HEK293 (cell line): ENCODE measurements at regions not wholly inside any gene's neighbourhood (a gene's known extent, or its start where the extent isn't known, plus 50 kb on each side); places are given as distances from the start of the nearest gene placed in this dataset.

Experiments used
- CTCF ChIA-PET: fragments of 350-600 bp; formaldehyde crosslinking; extraction: SDS; loops from one replicate; lab custom pipeline; 2021; ENCODE audit warnings: antibody characterized with exemption; lab: Yijun Ruan, JAX
- POLR2A ChIA-PET: fragments of 300-600 bp; formaldehyde crosslinking; extraction: SDS; loops from one replicate; lab custom pipeline; 2020; ENCODE audit warnings: antibody characterized with exemption, inconsistent platforms; lab: Yijun Ruan, JAX
- H3K27ac ChIP-seq: fragments of 200-500 bp; sonication (Bioruptor generic); 2 replicates; pipeline ENCODE4 v1.5.1; 2014; ENCODE audit warnings: low read depth, low read length, control low read depth, inconsistent platforms; ENCODE audit errors: extremely low read depth
- H3K36me3 ChIP-seq, 2 experiments: fragments of 200-500 bp in 1 of 2; sonication (Bioruptor generic) in 1 of 2; 1 replicate in 1 of 2; 2 replicates in 1 of 2; pipeline ENCODE4 v1.5.1; 2014 to 2017; ENCODE audit warnings: inconsistent platforms in 2 of 2, low read length in 2 of 2; ENCODE audit not compliant: control insufficient read depth in 2 of 2, insufficient read depth in 1 of 2
- H3K4me1 ChIP-seq: fragments of 200-500 bp; sonication (Bioruptor generic); 2 replicates; pipeline ENCODE4 v1.5.1; 2014; ENCODE audit warnings: mild to moderate bottlenecking, low read length, inconsistent platforms; ENCODE audit not compliant: control insufficient read depth, insufficient read depth
- H3K4me3 ChIP-seq: 2 replicates; pipeline ENCODE4 v1.5.1; 2011; ENCODE audit warnings: low read depth, mild to moderate bottlenecking, control low read depth, low read length, moderate library complexity
- H3K9me3 ChIP-seq: fragments of 200-500 bp; sonication (Bioruptor generic); 2 replicates; pipeline ENCODE4 v1.5.1; 2014; ENCODE audit warnings: low read depth, low read length, inconsistent platforms; ENCODE audit not compliant: control insufficient read depth, insufficient read depth
- GFI1B ChIP-seq: fragments of 450-650 bp; formaldehyde crosslinking; IDR thresholded peaks from 2 replicates; pipeline ENCODE4 v1.5.1; 2016; ENCODE audit warnings: missing biosample characterization, missing genetic modification characterization
- KLF16 ChIP-seq: fragments of 450-650 bp; formaldehyde crosslinking; IDR thresholded peaks from 2 replicates; pipeline ENCODE4 v1.5.1; 2017; ENCODE audit warnings: missing biosample characterization, missing genetic modification characterization
- SCRT2 ChIP-seq: fragments of 450-650 bp; formaldehyde crosslinking; IDR thresholded peaks from 2 replicates; pipeline ENCODE4 v1.5.1; 2016; ENCODE audit warnings: missing biosample characterization, missing genetic modification characterization
- SETDB1 ChIP-seq: IDR thresholded peaks from one replicate; pipeline ENCODE4 v1.6.1; 2017; ENCODE audit warnings: mild to moderate bottlenecking, low read length, moderate library complexity, mixed read lengths; ENCODE audit not compliant: insufficient read length
- TRIM28 ChIP-seq: IDR thresholded peaks from 2 replicates; pipeline ENCODE4 v1.6.1; 2011; ENCODE audit warnings: low read length, control low read depth, borderline replicate concordance
- ZBTB17 ChIP-seq: fragments of 450-650 bp; formaldehyde crosslinking; IDR thresholded peaks from 2 replicates; pipeline ENCODE4 v1.5.1; 2016; ENCODE audit warnings: missing biosample characterization, missing genetic modification characterization
- ZFP37 ChIP-seq: fragments of 450-650 bp; formaldehyde crosslinking; IDR thresholded peaks from 2 replicates; pipeline ENCODE4 v1.5.1; 2016; ENCODE audit warnings: missing biosample characterization, missing genetic modification characterization
- ZNF133 ChIP-seq: fragments of 450-650 bp; formaldehyde crosslinking; IDR thresholded peaks from 2 replicates; pipeline ENCODE4 v1.5.1; 2016; ENCODE audit warnings: missing biosample characterization, missing genetic modification characterization
- ZNF16 ChIP-seq: fragments of 450-650 bp; formaldehyde crosslinking; IDR thresholded peaks from 2 replicates; pipeline ENCODE4 v1.5.1; 2016; ENCODE audit warnings: low read depth, missing biosample characterization, missing genetic modification characterization
- ZNF174 ChIP-seq: fragments of 450-650 bp; formaldehyde crosslinking; IDR thresholded peaks from 2 replicates; pipeline ENCODE4 v1.5.0; 2017; ENCODE audit warnings: missing biosample characterization, mild to moderate bottlenecking, missing genetic modification characterization
- ZNF19 ChIP-seq: fragments of 450-650 bp; formaldehyde crosslinking; IDR thresholded peaks from 2 replicates; pipeline ENCODE4; 2016; ENCODE audit warnings: missing biosample characterization, missing genetic modification characterization, low read depth
- ZNF23 ChIP-seq: fragments of 450-650 bp; formaldehyde crosslinking; IDR thresholded peaks from 2 replicates; pipeline ENCODE4 v1.5.1; 2016; ENCODE audit warnings: missing biosample characterization, missing genetic modification characterization, borderline replicate concordance
- ZNF324 ChIP-seq: fragments of 450-650 bp; formaldehyde crosslinking; IDR thresholded peaks from 2 replicates; pipeline ENCODE4 v1.5.1; 2016; ENCODE audit warnings: missing biosample characterization, missing genetic modification characterization
- ZNF366 ChIP-seq: fragments of 450-650 bp; formaldehyde crosslinking; conservative IDR thresholded peaks from 2 replicates; pipeline ENCODE4 v1.5.1; 2016; ENCODE audit warnings: missing biosample characterization, missing genetic modification characterization
- ZNF404 ChIP-seq: fragments of 450-650 bp; formaldehyde crosslinking; IDR thresholded peaks from 2 replicates; pipeline ENCODE4 v1.5.1; 2017; ENCODE audit warnings: missing biosample characterization, missing genetic modification characterization
- ZNF48 ChIP-seq: fragments of 450-650 bp; formaldehyde crosslinking; IDR thresholded peaks from 2 replicates; pipeline ENCODE4 v1.5.1; 2016; ENCODE audit warnings: missing biosample characterization, missing genetic modification characterization
- ZNF549 ChIP-seq: fragments of 450-650 bp; IDR thresholded peaks from 2 replicates; pipeline ENCODE4 v1.5.1; 2018; ENCODE audit warnings: missing biosample characterization, missing genetic modification characterization, mild to moderate bottlenecking, inconsistent platforms, moderate library complexity
- ZNF623 ChIP-seq: fragments of 450-650 bp; formaldehyde crosslinking; IDR thresholded peaks from 2 replicates; pipeline ENCODE4 v1.5.1; 2016; ENCODE audit warnings: missing biosample characterization, missing genetic modification characterization
- ZNF701 ChIP-seq: fragments of 450-650 bp; formaldehyde crosslinking; IDR thresholded peaks from 2 replicates; pipeline ENCODE4 v1.5.1; 2016; ENCODE audit warnings: missing biosample characterization, missing genetic modification characterization
- ZNF747 ChIP-seq: fragments of 450-650 bp; formaldehyde crosslinking; IDR thresholded peaks from 2 replicates; pipeline ENCODE4 v1.5.1; 2016; ENCODE audit warnings: missing biosample characterization, missing genetic modification characterization
- ZNF837 ChIP-seq: fragments of 450-650 bp; formaldehyde crosslinking; IDR thresholded peaks from 2 replicates; pipeline ENCODE4 v1.5.1; 2016; ENCODE audit warnings: missing biosample characterization, missing genetic modification characterization
- ZXDB ChIP-seq: fragments of 450-650 bp; formaldehyde crosslinking; IDR thresholded peaks from 2 replicates; pipeline ENCODE4 v1.5.1; 2016; ENCODE audit warnings: missing biosample characterization, missing genetic modification characterization
- TF ChIP-seq, protein P1 (sequence below): fragments of 450-650 bp; formaldehyde crosslinking; conservative IDR thresholded peaks from 2 replicates; pipeline ENCODE4 v1.5.1; 2016; ENCODE audit warnings: low read depth, missing biosample characterization, missing genetic modification characterization
- TF ChIP-seq, protein P2 (sequence below): fragments of 450-650 bp; formaldehyde crosslinking; IDR thresholded peaks from 2 replicates; pipeline ENCODE4 v1.5.1; 2016; ENCODE audit warnings: missing biosample characterization, missing genetic modification characterization
- TF ChIP-seq, protein P3 (sequence below): fragments of 450-650 bp; formaldehyde crosslinking; IDR thresholded peaks from 2 replicates; pipeline ENCODE4 v1.5.1; 2016; ENCODE audit warnings: missing biosample characterization, missing genetic modification characterization
- TF ChIP-seq, protein P4 (sequence below): fragments of 450-650 bp; formaldehyde crosslinking; IDR thresholded peaks from 2 replicates; pipeline ENCODE4 v1.5.1; 2016; ENCODE audit warnings: missing biosample characterization, missing genetic modification characterization
- TF ChIP-seq, protein P5 (sequence below): fragments of 450-650 bp; formaldehyde crosslinking; IDR thresholded peaks from 2 replicates; pipeline ENCODE4 v1.5.1; 2017; ENCODE audit warnings: missing biosample characterization, missing genetic modification characterization

DNA sequence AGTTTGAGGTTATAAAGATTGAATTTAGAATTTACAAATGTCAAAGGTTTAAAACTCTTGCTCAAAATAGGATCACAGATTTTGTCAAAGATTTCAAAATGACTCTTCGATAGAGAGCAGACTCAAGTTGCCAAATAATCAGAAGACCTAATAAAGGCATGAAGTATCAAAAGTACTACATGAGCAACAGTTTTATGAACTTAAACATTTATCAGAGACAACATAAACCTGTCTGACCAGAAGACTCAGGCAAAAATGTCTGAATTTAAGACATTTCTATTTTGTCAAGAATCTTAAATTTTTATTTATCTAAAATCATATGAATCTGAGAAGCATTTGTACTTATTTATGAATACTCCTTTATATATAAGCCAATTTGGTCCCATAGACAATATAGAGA is 330.9 kb downstream of the PTPRU start:
- Histone ChIP-seq H3K27ac (no peak overlapping the region), H3K4me3 (no peak overlapping the region), H3K9me3 (no peaks in the 10 kb centered on the region), H3K36me3 (no peaks in the 10 kb centered on the region), H3K4me1 (no peaks in the 10 kb centered on the region)
- ChIA-PET POLR2A (no interaction called here), CTCF (interaction anchor here (1.3 kb wide), 1 partner anchor 10 kb away, joined by 3 read pairs; no protein-coding TSS in a partner anchor)
- TF ChIP-seq ZFP37 (tag by site-specific recombination): no peak
- TF ChIP-seq, protein P1, sequence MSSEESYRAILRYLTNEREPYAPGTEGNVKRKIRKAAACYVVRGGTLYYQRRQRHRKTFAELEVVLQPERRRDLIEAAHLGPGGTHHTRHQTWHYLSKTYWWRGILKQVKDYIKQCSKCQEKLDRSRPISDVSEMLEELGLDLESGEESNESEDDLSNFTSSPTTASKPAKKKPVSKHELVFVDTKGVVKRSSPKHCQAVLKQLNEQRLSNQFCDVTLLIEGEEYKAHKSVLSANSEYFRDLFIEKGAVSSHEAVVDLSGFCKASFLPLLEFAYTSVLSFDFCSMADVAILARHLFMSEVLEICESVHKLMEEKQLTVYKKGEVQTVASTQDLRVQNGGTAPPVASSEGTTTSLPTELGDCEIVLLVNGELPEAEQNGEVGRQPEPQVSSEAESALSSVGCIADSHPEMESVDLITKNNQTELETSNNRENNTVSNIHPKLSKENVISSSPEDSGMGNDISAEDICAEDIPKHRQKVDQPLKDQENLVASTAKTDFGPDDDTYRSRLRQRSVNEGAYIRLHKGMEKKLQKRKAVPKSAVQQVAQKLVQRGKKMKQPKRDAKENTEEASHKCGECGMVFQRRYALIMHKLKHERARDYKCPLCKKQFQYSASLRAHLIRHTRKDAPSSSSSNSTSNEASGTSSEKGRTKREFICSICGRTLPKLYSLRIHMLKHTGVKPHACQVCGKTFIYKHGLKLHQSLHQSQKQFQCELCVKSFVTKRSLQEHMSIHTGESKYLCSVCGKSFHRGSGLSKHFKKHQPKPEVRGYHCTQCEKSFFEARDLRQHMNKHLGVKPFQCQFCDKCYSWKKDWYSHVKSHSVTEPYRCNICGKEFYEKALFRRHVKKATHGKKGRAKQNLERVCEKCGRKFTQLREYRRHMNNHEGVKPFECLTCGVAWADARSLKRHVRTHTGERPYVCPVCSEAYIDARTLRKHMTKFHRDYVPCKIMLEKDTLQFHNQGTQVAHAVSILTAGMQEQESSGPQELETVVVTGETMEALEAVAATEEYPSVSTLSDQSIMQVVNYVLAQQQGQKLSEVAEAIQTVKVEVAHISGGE (tag by site-specific recombination): no peak
- TF ChIP-seq, protein P2, sequence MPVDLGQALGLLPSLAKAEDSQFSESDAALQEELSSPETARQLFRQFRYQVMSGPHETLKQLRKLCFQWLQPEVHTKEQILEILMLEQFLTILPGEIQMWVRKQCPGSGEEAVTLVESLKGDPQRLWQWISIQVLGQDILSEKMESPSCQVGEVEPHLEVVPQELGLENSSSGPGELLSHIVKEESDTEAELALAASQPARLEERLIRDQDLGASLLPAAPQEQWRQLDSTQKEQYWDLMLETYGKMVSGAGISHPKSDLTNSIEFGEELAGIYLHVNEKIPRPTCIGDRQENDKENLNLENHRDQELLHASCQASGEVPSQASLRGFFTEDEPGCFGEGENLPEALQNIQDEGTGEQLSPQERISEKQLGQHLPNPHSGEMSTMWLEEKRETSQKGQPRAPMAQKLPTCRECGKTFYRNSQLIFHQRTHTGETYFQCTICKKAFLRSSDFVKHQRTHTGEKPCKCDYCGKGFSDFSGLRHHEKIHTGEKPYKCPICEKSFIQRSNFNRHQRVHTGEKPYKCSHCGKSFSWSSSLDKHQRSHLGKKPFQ (tag by site-specific recombination): no peak
- no peak for TF ChIP-seq GFI1B
- TF ChIP-seq ZNF324 (tag by site-specific recombination): no peak
- TF ChIP-seq SETDB1: peak; percentile 99
- TF ChIP-seq TRIM28: peak; percentile 90
- TF ChIP-seq ZNF23 (tag by site-specific recombination): no peak
- no peak for TF ChIP-seq ZNF16 (tag by site-specific recombination)
- no peak for TF ChIP-seq KLF16 (tag by site-specific recombination)
- no peak for TF ChIP-seq ZNF747 (tag by site-specific recombination)
- TF ChIP-seq ZNF404 (tag by site-specific recombination): no peak
- TF ChIP-seq ZNF48: no peak
- no peak for TF ChIP-seq ZXDB
- TF ChIP-seq ZNF701: no peak
- TF ChIP-seq, protein P3, sequence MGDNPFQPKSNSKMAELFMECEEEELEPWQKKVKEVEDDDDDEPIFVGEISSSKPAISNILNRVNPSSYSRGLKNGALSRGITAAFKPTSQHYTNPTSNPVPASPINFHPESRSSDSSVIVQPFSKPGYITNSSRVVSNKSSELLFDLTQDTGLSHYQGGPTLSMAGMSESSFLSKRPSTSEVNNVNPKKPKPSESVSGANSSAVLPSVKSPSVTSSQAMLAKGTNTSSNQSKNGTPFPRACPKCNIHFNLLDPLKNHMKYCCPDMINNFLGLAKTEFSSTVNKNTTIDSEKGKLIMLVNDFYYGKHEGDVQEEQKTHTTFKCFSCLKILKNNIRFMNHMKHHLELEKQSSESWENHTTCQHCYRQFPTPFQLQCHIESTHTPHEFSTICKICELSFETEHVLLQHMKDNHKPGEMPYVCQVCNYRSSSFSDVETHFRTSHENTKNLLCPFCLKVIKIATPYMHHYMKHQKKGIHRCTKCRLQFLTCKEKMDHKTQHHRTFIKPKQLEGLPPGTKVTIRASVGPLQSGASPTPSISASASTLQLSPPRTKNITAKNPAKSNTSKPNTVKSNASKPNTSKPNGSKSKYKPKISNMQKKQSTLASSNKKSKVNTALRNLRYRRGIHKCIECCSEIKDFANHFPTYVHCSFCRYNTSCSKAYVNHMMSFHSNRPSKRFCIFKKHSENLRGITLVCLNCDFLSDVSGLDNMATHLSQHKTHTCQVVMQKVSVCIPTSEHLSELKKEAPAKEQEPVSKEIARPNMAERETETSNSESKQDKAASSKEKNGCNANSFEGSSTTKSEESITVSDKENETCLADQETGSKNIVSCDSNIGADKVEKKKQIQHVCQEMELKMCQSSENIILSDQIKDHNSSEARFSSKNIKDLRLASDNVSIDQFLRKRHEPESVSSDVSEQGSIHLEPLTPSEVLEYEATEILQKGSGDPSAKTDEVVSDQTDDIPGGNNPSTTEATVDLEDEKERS (tag by site-specific recombination): no peak
- no peak for TF ChIP-seq ZNF623 (tag by site-specific recombination)
- TF ChIP-seq, protein P4, sequence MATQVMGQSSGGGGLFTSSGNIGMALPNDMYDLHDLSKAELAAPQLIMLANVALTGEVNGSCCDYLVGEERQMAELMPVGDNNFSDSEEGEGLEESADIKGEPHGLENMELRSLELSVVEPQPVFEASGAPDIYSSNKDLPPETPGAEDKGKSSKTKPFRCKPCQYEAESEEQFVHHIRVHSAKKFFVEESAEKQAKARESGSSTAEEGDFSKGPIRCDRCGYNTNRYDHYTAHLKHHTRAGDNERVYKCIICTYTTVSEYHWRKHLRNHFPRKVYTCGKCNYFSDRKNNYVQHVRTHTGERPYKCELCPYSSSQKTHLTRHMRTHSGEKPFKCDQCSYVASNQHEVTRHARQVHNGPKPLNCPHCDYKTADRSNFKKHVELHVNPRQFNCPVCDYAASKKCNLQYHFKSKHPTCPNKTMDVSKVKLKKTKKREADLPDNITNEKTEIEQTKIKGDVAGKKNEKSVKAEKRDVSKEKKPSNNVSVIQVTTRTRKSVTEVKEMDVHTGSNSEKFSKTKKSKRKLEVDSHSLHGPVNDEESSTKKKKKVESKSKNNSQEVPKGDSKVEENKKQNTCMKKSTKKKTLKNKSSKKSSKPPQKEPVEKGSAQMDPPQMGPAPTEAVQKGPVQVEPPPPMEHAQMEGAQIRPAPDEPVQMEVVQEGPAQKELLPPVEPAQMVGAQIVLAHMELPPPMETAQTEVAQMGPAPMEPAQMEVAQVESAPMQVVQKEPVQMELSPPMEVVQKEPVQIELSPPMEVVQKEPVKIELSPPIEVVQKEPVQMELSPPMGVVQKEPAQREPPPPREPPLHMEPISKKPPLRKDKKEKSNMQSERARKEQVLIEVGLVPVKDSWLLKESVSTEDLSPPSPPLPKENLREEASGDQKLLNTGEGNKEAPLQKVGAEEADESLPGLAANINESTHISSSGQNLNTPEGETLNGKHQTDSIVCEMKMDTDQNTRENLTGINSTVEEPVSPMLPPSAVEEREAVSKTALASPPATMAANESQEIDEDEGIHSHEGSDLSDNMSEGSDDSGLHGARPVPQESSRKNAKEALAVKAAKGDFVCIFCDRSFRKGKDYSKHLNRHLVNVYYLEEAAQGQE (tag by site-specific recombination): no peak
- TF ChIP-seq, protein P5, sequence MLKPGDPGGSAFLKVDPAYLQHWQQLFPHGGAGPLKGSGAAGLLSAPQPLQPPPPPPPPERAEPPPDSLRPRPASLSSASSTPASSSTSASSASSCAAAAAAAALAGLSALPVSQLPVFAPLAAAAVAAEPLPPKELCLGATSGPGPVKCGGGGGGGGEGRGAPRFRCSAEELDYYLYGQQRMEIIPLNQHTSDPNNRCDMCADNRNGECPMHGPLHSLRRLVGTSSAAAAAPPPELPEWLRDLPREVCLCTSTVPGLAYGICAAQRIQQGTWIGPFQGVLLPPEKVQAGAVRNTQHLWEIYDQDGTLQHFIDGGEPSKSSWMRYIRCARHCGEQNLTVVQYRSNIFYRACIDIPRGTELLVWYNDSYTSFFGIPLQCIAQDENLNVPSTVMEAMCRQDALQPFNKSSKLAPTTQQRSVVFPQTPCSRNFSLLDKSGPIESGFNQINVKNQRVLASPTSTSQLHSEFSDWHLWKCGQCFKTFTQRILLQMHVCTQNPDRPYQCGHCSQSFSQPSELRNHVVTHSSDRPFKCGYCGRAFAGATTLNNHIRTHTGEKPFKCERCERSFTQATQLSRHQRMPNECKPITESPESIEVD (tag by site-specific recombination): no peak
- no peak for TF ChIP-seq ZNF133 (tag by site-specific recombination)
- TF ChIP-seq ZNF19 (tag by site-specific recombination): no peak
- no peak for TF ChIP-seq ZNF366 (tag by site-specific recombination)
- TF ChIP-seq ZNF837 (tag by site-specific recombination): no peak
- TF ChIP-seq ZNF549 (tag by site-specific recombination): peak; percentile 36; the same call in 1 of the 2 replicates
- no peak for TF ChIP-seq ZNF174 (tag by site-specific recombination)
- TF ChIP-seq SCRT2 (tag by site-specific recombination): 0 out of 2 replicates have a peak, but pooled peaks have one; percentile 31
- TF ChIP-seq ZBTB17: no peak
